ENCODE measurements at regions not wholly inside any gene's neighbourhood (a gene's known extent, or its start where the extent isn't known, plus 50 kb on each side); places are given as distances from the start of the nearest gene placed in this dataset.

- no peak for TF ChIP-seq CTCF (IDR thresholded peaks at IDR 0.05)
- no peak for TF ChIP-seq POLR2A (IDR thresholded peaks at IDR 0.05)
These were observed 478.4 kb downstream of the ACTL7B start for GRCh38 chr9:108377382-108377781.

Measured in adrenal gland (tissue), 5 donors.